ENCODE measurements at regions not wholly inside any gene's neighbourhood (a gene's known extent, or its start where the extent isn't known, plus 50 kb on each side); places are given as distances from the start of the nearest gene placed in this dataset.

- DNase-seq (ENCODE audit: low read depth): no peak
Observed at GRCh38 chr2:65532326-65532725, 99.9 kb upstream of the SPRED2 start.

GRCh38 chr2:65530547-65531320 lies 98.3 kb upstream of the SPRED2 start:
- peak; percentile 35 for DNase-seq (ENCODE audit: low read depth)

GRCh38 chr2:65529419-65529818 lies 97.0 kb upstream of the SPRED2 start:
- no peak for DNase-seq (ENCODE audit: low read depth)

GRCh38 chr2:65528241-65528574 lies 95.8 kb upstream of the SPRED2 start:
- DNase-seq (ENCODE audit: low read depth): no peak

- DNase-seq (ENCODE audit: low read depth): no peak
Observed at GRCh38 chr2:65527451-65528240, 95.2 kb upstream of the SPRED2 start.

- no peak for DNase-seq (ENCODE audit: low read depth)
Observed at GRCh38 chr2:65525616-65526231, 93.3 kb upstream of the SPRED2 start.

- no peak for DNase-seq (ENCODE audit: low read depth)
Observed at GRCh38 chr2:65522922-65523321, 90.5 kb upstream of the SPRED2 start.

- no peak for DNase-seq (ENCODE audit: low read depth)
Observed at GRCh38 chr2:65518751-65519150, 86.4 kb upstream of the SPRED2 start.

GRCh38 chr2:65514555-65515195 lies 82.3 kb upstream of the SPRED2 start:
- no peak for DNase-seq (ENCODE audit: low read depth)

GRCh38 chr2:65512783-65513182 lies 80.4 kb upstream of the SPRED2 start:
- DNase-seq (ENCODE audit: low read depth): no peak

- DNase-seq (ENCODE audit: low read depth): no peak
Observed at GRCh38 chr2:65511306-65511705, 78.9 kb upstream of the SPRED2 start.

- no peak for DNase-seq (ENCODE audit: low read depth)
Observed at GRCh38 chr2:65508225-65508624, 75.8 kb upstream of the SPRED2 start.

GRCh38 chr2:65507102-65508069 lies 75.0 kb upstream of the SPRED2 start:
- DNase-seq (ENCODE audit: low read depth): no peak

- no peak for DNase-seq (ENCODE audit: low read depth)
Observed at GRCh38 chr2:65504814-65505697, 72.7 kb upstream of the SPRED2 start.

GRCh38 chr2:65504201-65504600 lies 71.8 kb upstream of the SPRED2 start:
- DNase-seq (ENCODE audit: low read depth): no peak

GRCh38 chr2:65503746-65504145 lies 71.3 kb upstream of the SPRED2 start:
- no peak for DNase-seq (ENCODE audit: low read depth)

- DNase-seq (ENCODE audit: low read depth): no peak
Observed at GRCh38 chr2:65501836-65502235, 69.4 kb upstream of the SPRED2 start.

- DNase-seq (ENCODE audit: low read depth): no peak
Observed at GRCh38 chr2:65501074-65501473, 68.7 kb upstream of the SPRED2 start.

GRCh38 chr2:65500310-65501040 lies 68.1 kb upstream of the SPRED2 start:
- DNase-seq (ENCODE audit: low read depth): no peak

- no peak for DNase-seq (ENCODE audit: low read depth)
Observed at GRCh38 chr2:65499216-65499615, 66.8 kb upstream of the SPRED2 start.

Data from GM04504 (cell line).